CD4-positive, alpha-beta T cell (primary cell): ENCODE measurements at regions not wholly inside any gene's neighbourhood (a gene's known extent, or its start where the extent isn't known, plus 50 kb on each side); places are given as distances from the start of the nearest gene placed in this dataset.
"Not testable (repeated sequence)": the region's sequence is repeated elsewhere in the genome, so short reads cannot be mapped to it uniquely, and the experiment has no call there.

Experiments
- ATAC-seq: fragments of 200-7000 bp; cut with Tn5 transposase; one replicate; pipeline ENCODE4 v1.10.0; 2022; ENCODE audit warnings: mild to moderate bottlenecking; ENCODE audit not compliant: poor library complexity
- CTCF ChIA-PET: fragments of 350-600 bp; sonication (Branson Sonifier 250); formaldehyde crosslinking; loops from one replicate; lab custom pipeline; 2021; ENCODE audit warnings: antibody characterized with exemption, inconsistent platforms; lab: Charles Lee
- POLR2A ChIA-PET: fragments of 350-600 bp; sonication (Branson Sonifier 250); formaldehyde crosslinking; loops from one replicate; lab custom pipeline; 2021; ENCODE audit warnings: antibody characterized with exemption, inconsistent platforms; lab: Charles Lee
- DNase-seq, 14 experiments: peaks; one replicate each; pipeline ENCODE4 v3.0.0-alpha.2; 2013 to 2020; ENCODE audit warnings: mixed read lengths in 2 of 14
- H3K27ac ChIP-seq, 2 donors: one replicate each; pipeline versions ENCODE4 v1.5.1 to v1.7.0; 2013; ENCODE audit warnings: low read length in 2 of 2, low read depth in 1 of 2, mild to moderate bottlenecking in 1 of 2
- H3K27me3 ChIP-seq, 2 experiments: 1 replicate in 1 of 2; 2 replicates in 1 of 2; pipeline versions ENCODE4 v1.6.1 to v1.7.0; 2013; ENCODE audit warnings: low read length in 2 of 2, control low read depth in 1 of 2, mild to moderate bottlenecking in 1 of 2, moderate library complexity in 1 of 2; ENCODE audit not compliant: insufficient read depth in 2 of 2, control insufficient read depth in 1 of 2
- H3K36me3 ChIP-seq: one replicate; pipeline ENCODE4 v1.6.1; 2013; ENCODE audit warnings: low read length, control low read depth; ENCODE audit not compliant: insufficient read depth
- H3K4me1 ChIP-seq: one replicate; pipeline ENCODE4 v1.6.1; 2013; ENCODE audit warnings: low read length, control low read depth; ENCODE audit not compliant: insufficient read depth
- H3K4me3 ChIP-seq: one replicate; pipeline ENCODE4 v1.5.1; 2013; ENCODE audit warnings: mild to moderate bottlenecking, low read length, moderate library complexity
- H3K9me3 ChIP-seq, 2 experiments: 1 replicate in 1 of 2; 2 replicates in 1 of 2; pipeline versions ENCODE4 v1.6.1 to v1.7.0; 2013; ENCODE audit warnings: low read length in 2 of 2, mild to moderate bottlenecking in 2 of 2, control low read depth in 1 of 2, moderate library complexity in 1 of 2; ENCODE audit not compliant: control insufficient read depth in 1 of 2, insufficient read depth in 1 of 2
- H3K27ac Mint-ChIP-seq: one replicate; pipeline ENCODE4 v1.8.0; 2020; ENCODE audit warnings: mixed read lengths
- H3K27me3 Mint-ChIP-seq: one replicate; pipeline ENCODE4 v1.8.0; 2021; ENCODE audit warnings: mixed read lengths
- H3K36me3 Mint-ChIP-seq: one replicate; pipeline ENCODE4 v1.8.0; 2021; ENCODE audit warnings: low read depth, mixed read lengths
- H3K4me1 Mint-ChIP-seq: one replicate; pipeline ENCODE4 v1.8.0; 2021; ENCODE audit warnings: low read depth, mixed read lengths
- H3K4me3 Mint-ChIP-seq: one replicate; pipeline ENCODE4 v1.8.0; 2020; ENCODE audit warnings: mild to moderate bottlenecking, mixed read lengths
- H3K9me3 Mint-ChIP-seq: one replicate; pipeline ENCODE4 v1.8.0; 2020; ENCODE audit warnings: mixed read lengths
- CTCF ChIP-seq: fragments of 200-600 bp; IDR thresholded peaks from one replicate; pipeline ENCODE4 v1.8.0; 2022; ENCODE audit warnings: antibody characterized with exemption, mild to moderate bottlenecking
- intact Hi-C, 2 experiments: fragments of 100-400 bp; cut with DNase I in 1 of 2; cut with micrococcal nuclease in 1 of 2; formaldehyde crosslinking; loops; one replicate each; pipeline versions ENCODE4 v1.15.1 to v1.9.0; 2023 to 2025; cut with DNase I, micrococcal nuclease

GRCh38 chr7:94311515-94311914 is 83.2 kb upstream of the COL1A2 start:
- Histone ChIP-seq H3K27ac (no peak overlapping the region), H3K4me1 (no peaks in the 10 kb centered on the region), H3K4me3 (no peak overlapping the region), H3K9me3 (no peaks in the 10 kb centered on the region), H3K27me3 (no peaks in the 10 kb centered on the region), H3K36me3 (no peaks in the 10 kb centered on the region)
- no peaks in the 10 kb centered on the region for H3K36me3 Mint-ChIP-seq
- H3K9me3 Mint-ChIP-seq, result no peaks in the 10 kb centered on the region
- POLR2A ChIA-PET, result no interaction called here
- CTCF ChIA-PET, result no interaction called here
- DNase-seq (no peak), ATAC-seq (no peak)
- no peak overlapping the region for H3K4me3 Mint-ChIP-seq
- intact Hi-C loops, result no loop called here
- H3K27ac Mint-ChIP-seq, result no peak overlapping the region
- no peaks in the 10 kb centered on the region for H3K4me1 Mint-ChIP-seq
- no peak for TF ChIP-seq CTCF
- H3K27me3 Mint-ChIP-seq, result peaks cover 4% of the 10 kb centered on the region

DNA sequence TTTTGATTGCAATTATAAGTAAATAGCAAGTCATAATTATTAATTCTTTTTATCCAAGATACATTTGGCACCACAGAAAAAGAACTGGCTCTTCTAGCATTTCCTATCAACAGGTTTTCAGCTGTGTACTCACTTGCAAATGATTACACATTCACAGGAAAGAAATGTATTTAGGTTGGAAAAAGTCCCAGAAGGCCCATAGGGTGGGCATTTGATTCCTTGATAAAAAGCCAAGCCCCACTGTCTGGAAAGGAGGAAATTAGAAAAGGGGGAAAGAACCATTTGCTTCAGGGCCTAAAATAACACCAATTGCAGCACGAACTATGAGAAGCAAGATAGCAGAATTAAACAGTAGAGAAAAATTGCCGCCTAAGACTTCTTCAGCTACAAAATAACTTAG is 80.8 kb upstream of the COL1A2 start:
- no peak for DNase-seq
- CTCF ChIA-PET, result no interaction called here
- intact Hi-C loops, result no loop called here

DNA sequence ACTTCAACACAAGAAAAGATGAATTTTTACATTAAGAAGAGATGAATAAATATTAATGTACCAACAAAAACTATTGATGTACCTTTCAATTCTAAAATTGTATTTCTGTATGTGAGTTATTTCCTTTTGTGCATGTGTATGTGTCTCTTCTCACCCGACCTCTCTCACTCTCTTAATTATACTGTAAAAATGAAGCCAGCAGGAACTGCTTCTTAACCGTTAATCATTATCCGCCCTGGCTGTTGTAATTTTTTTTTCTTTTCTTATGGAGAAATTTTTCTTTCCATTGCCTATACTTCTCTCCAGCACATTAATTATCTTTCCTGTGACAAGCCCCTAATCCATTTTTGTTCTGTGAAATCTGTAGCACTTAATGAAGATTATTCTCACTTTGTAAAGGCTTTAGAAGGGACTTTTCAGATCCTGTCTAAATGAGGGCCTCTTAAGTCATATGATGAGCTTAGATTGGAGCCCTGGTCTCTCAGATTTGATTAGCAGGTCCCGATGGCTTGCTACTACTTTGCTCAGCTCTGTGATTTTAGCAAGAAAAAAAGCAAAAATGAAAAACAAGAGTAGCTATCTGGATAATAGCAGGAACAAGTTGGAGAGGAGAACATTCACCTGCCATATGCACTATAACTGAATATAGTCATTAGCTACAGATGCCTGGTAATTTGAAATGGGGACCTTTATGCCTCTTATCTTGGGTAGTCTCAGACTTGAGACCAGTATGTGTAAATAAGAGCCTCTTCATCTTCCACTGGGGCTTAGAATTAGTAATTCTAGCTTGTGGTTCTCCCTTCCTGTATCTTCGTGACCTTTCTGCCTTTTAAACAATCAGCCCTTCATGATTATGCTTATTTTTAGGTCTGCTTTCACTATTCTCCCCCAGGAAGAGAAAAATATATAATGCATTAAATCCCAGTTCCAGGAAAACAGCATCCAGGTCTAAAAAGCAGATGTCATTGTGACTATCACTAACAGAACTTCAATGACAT is 80.0 kb upstream of the COL1A2 start:
- no peak overlapping the region for H3K27ac Mint-ChIP-seq
- ChIA-PET POLR2A (no interaction called here), CTCF (no interaction called here)
- Histone ChIP-seq H3K27ac (no peak overlapping the region), H3K4me1 (no peaks in the 10 kb centered on the region), H3K4me3 (no peak overlapping the region), H3K27me3 (no peaks in the 10 kb centered on the region), H3K36me3 (no peaks in the 10 kb centered on the region), H3K9me3 (no peaks in the 10 kb centered on the region)
- H3K27me3 Mint-ChIP-seq, result peaks cover 4% of the 10 kb centered on the region
- no peaks in the 10 kb centered on the region for H3K36me3 Mint-ChIP-seq
- H3K9me3 Mint-ChIP-seq, result peaks cover 3% of the 10 kb centered on the region
- no peak for ATAC-seq
- no peak for TF ChIP-seq CTCF
- H3K4me1 Mint-ChIP-seq, result no peaks in the 10 kb centered on the region
- intact Hi-C loops, result no loop called here
- no peak overlapping the region for H3K4me3 Mint-ChIP-seq
- DNase-seq, result no peak

More for the DNA sequence above, 80.8 kb upstream of the COL1A2 start:
- no peak overlapping the region for H3K4me3 Mint-ChIP-seq
- Histone ChIP-seq H3K4me1 (no peaks in the 10 kb centered on the region), H3K4me3 (no peak overlapping the region), H3K36me3 (no peaks in the 10 kb centered on the region), H3K9me3 (no peaks in the 10 kb centered on the region), H3K27me3 (no peaks in the 10 kb centered on the region), H3K27ac (no peak overlapping the region)
- peaks cover 4% of the 10 kb centered on the region for H3K27me3 Mint-ChIP-seq
- no peak for TF ChIP-seq CTCF
- no peak overlapping the region for H3K27ac Mint-ChIP-seq
- H3K36me3 Mint-ChIP-seq, result no peaks in the 10 kb centered on the region
- ATAC-seq, result no peak
- H3K4me1 Mint-ChIP-seq, result no peaks in the 10 kb centered on the region
- POLR2A ChIA-PET, result no interaction called here
- no peaks in the 10 kb centered on the region for H3K9me3 Mint-ChIP-seq

- intact Hi-C loops, result not testable (repeated sequence)
These were observed 73.6 kb upstream of the COL1A2 start for GRCh38 chr7:94321138-94321537.

More at GRCh38 chr7:94321138-94321537, 73.6 kb upstream of the COL1A2 start:
- H3K4me3 ChIP-seq, ATAC-seq, DNase-seq, H3K27ac Mint-ChIP-seq, H3K4me3 Mint-ChIP-seq, POLR2A ChIA-PET, H3K9me3 Mint-ChIP-seq, CTCF ChIA-PET, H3K36me3 Mint-ChIP-seq, H3K4me1 ChIP-seq, H3K4me1 Mint-ChIP-seq, H3K27me3 Mint-ChIP-seq, H3K27me3 ChIP-seq, H3K36me3 ChIP-seq, H3K27ac ChIP-seq: not testable (repeated sequence)
- H3K9me3 ChIP-seq, result peaks cover 4 to 10% of the 10 kb centered on the region in 2 experiments
